ENCODE measurements at regions not wholly inside any gene's neighbourhood (a gene's known extent, or its start where the extent isn't known, plus 50 kb on each side); places are given as distances from the start of the nearest gene placed in this dataset.
"Not testable (repeated sequence)": the region's sequence is repeated elsewhere in the genome, so short reads cannot be mapped to it uniquely, and the experiment has no call there.

DNA sequence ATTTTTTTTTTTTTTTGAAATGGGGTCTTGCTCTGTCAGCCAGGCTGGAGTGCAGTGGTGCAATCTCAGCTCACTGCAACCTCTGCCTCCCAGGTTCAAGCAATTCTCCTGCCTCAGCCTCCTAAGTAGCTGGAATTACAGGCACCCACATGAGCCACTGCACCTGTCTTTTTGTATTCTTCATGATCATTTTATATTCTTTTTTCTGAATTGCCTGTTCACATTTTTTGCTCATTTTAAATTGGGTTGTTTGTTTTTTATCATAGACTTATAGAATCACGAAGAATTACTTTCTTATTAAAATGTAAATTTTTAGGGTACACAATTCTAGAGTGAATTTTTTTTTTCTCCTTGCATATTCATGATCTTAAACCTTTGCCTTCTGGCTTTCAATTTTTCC lies 149.4 kb upstream of the FAT1 start:
- in situ Hi-C loops (cut with HindIII; ENCODE audit: low pct_unique_long_range_greater_than_20kb, low sequenced_read_pairs); DNase-seq (ENCODE audit: low read depth): not testable (repeated sequence)

DNA sequence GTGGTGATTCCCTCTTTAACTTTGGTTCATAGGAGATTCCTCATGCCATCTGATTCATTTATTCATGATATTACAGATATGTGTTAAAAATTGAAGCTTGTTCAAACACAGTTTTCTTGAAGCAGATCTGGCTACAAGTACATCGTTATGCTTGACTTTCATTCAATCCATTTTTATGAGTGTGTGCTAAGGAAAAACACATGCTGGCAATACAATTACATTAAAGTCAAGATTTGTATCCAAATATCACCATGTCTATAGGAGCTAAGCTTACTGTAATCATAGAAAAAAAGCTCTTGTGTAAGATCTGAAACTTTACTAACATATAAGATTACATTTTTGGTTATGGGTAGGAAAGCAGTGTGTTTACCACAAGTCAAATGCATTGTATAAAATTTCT lies 151.8 kb upstream of the FAT1 start:
- in situ Hi-C loops (cut with HindIII; ENCODE audit: low pct_unique_long_range_greater_than_20kb, low sequenced_read_pairs), result no loop called here
- no peak for DNase-seq (ENCODE audit: low read depth)

DNA sequence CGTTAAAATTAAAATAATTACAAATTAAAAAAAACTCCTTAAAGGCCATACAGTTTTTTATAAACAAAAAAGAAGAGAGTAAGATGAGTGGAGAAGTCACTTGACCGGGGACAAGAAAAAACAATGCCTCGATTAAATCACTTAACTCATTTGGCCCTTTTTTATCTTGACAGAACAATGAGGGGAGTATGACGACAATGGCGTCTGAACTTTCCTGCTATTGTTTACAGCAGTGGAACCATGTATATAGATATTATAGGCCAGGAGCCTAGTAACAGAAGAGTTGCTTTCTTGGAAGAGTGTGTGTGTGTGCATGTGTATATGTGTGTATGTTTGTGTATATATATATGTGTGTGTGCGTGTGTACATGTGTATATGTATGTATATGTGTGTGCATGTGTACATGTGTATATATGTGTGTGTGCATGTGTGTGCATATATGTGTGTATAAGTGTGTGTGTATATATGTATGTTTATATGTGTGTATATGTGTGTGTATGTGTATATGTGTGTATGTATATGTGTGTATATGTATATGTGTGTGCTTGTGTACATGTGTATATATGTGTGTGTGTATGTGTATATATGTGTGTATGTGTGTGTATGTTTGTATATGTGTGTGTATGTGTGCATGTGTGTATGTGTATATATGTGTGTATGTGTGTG lies 153.4 kb upstream of the FAT1 start:
- in situ Hi-C loops (cut with HindIII; ENCODE audit: low pct_unique_long_range_greater_than_20kb, low sequenced_read_pairs), result no loop called here
- no peak for DNase-seq (ENCODE audit: low read depth)

DNA sequence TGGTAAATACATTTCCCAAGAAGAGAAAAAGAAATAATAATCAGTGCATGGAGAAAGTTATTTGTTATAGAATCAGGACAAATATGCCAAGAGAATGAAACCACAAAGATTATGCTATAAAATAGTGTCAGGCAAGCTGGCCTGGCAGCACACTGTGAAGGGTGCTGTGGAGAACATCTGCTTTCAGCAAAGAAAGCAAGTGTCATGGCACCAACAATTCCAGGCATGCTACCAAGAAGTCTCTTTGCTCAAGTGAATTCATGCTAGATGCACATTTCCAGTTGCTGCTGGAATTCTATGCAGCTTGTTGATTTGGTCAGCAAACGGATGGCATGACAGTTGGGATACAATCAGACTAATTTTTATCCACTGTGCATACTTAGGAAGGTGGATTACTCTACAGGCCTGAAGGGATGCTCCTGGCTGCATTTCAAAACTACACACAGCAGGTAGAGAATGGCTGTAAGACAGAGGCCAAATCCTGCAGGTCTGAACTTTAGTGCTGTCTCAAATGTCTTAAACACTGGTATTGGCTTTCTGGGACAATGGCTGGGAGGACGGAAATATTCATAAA lies 154.6 kb upstream of the FAT1 start:
- no peak for DNase-seq (ENCODE audit: low read depth)
- in situ Hi-C loops (cut with HindIII; ENCODE audit: low pct_unique_long_range_greater_than_20kb, low sequenced_read_pairs), result no loop called here

DNA sequence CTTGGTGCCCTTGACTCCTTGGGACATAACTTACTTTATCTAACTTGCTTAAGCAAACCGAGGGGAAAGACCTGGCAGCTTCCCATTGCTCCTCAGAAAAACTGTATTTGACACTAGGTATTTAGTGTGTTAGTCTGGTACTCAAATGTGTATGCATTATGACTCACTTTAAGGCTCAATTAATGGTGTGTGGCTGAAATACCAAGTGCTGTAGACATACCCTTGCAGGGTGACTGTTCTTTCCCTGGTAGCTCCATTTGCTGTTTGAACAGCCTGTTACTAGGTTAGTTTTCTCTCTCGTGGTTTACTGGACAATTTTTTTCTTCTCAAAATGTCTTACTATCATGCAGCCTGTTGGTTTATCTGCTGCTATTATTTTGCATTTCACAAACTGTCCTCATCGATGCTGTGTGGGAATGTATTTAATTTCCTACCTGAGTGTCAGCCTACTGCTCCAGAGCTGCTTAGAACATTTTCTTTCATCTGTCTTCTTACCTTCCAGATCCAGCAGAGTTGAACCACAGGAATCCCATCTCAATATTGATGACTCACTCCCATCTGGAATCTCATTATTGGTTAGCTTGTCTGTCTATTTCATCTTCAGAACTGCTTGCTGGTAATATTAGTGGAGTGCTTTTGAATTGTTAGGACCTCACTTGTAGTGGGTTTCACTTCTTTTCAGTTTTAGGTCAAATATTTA lies 158.0 kb upstream of the FAT1 start:
- peak; percentile 67 for DNase-seq (ENCODE audit: low read depth)
- in situ Hi-C loops (cut with HindIII; ENCODE audit: low pct_unique_long_range_greater_than_20kb, low sequenced_read_pairs), result no loop called here

DNA sequence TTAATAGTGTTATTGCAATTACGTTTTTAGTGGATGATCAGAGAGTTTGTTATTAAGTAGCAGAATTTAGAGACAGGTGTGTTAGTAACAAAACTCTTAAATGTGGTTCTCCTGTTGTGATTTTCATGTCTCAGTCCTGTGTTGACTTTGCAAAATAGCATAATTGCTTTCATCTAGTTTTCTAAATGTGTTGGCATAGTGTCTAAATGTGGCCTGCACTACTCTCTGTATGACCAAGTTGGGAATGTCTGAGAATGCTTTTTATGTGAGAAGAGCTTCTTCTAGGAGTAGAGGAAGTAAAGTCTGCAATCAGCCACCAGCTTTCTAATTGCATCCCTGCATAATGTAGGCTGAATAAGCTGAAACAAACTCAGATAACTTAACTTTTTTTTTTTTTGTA lies 158.6 kb upstream of the FAT1 start:
- no peak for DNase-seq (ENCODE audit: low read depth)
- in situ Hi-C loops (cut with HindIII; ENCODE audit: low pct_unique_long_range_greater_than_20kb, low sequenced_read_pairs), result no loop called here

DNA sequence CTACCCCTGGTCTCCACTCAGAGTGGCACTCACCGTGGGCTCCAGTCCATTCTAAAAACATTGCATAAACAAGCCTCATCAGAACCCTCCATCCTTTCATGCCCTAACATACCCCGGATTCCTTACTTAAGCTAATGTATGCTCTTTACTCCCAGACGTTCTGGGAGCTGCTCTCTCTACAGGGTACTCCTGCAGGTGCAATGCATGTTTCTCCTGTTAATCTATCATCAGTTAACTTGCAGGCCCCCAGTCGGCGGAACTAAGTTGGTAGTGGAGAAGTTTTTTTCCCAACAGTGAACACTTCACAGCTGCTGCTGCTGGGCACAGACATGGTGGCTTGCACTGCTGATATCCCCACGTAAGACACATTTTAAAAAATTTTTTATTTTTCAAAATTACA lies 161.6 kb upstream of the FAT1 start:
- in situ Hi-C loops (cut with HindIII; ENCODE audit: low pct_unique_long_range_greater_than_20kb, low sequenced_read_pairs), result no loop called here

DNA sequence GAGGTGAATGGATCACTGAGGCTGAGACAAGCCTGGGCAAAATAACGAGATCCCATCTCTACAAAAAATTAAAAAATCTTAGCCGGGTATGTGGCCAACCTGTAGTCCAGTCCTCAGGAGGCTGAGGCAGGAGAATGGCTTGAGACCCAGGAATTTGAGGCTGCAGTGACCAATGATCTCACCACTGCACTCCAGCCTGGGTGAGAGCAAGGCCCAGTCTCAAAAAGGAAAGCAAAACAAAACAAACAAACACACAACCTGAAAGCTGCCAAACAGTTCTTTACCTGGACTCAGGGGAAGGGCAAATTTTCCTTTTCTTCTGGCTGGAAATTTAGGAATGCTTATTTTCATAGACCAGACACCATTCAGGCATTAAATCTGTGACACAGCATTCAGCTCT lies 163.1 kb upstream of the FAT1 start:
- in situ Hi-C loops (cut with HindIII; ENCODE audit: low pct_unique_long_range_greater_than_20kb, low sequenced_read_pairs), result no loop called here
- DNase-seq (ENCODE audit: low read depth), result no peak

More for the DNA sequence above, 161.6 kb upstream of the FAT1 start:
- peak; percentile 62 for DNase-seq (ENCODE audit: low read depth)

DNA sequence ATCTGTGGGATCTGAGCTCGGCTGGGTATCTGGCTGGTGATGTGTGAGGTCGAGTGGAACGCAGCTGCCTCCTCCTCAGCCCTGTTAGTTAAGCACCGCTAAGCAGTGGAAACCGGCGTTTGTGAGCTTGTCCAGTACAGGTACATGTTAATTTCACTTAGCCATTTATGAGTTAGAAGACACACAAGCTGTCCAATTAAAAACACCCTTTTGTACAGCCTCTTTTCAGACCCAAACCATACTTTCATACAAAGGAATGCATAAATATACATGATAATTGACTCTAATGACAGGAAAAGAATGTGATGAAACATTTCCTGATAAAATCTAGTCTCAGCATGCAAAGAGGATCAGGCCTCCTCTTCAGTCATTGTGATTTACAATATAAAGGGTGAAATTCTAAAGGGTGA lies 163.6 kb upstream of the FAT1 start:
- peak; percentile 80 for DNase-seq (ENCODE audit: low read depth)
- in situ Hi-C loops (cut with HindIII; ENCODE audit: low pct_unique_long_range_greater_than_20kb, low sequenced_read_pairs), result no loop called here

DNA sequence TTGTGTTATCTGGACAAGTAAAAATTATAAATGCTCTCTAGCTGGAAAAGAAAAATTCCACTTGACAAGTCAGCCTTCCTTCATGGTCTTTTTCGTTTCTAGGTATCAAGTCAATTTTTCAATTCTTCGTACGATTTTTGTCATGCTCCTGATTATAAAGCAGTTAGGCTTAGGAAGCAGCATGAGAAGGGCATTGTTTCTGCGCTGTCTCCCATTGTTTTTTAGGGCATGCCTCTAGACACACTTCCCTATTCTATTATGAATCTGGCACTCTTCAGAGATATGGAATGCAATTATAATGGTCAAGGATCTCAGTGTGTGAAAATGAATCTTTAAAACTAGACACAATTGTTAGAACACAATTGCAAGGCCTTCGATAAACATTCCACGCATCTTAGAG lies 164.1 kb upstream of the FAT1 start:
- in situ Hi-C loops (cut with HindIII; ENCODE audit: low pct_unique_long_range_greater_than_20kb, low sequenced_read_pairs), result no loop called here

DNA sequence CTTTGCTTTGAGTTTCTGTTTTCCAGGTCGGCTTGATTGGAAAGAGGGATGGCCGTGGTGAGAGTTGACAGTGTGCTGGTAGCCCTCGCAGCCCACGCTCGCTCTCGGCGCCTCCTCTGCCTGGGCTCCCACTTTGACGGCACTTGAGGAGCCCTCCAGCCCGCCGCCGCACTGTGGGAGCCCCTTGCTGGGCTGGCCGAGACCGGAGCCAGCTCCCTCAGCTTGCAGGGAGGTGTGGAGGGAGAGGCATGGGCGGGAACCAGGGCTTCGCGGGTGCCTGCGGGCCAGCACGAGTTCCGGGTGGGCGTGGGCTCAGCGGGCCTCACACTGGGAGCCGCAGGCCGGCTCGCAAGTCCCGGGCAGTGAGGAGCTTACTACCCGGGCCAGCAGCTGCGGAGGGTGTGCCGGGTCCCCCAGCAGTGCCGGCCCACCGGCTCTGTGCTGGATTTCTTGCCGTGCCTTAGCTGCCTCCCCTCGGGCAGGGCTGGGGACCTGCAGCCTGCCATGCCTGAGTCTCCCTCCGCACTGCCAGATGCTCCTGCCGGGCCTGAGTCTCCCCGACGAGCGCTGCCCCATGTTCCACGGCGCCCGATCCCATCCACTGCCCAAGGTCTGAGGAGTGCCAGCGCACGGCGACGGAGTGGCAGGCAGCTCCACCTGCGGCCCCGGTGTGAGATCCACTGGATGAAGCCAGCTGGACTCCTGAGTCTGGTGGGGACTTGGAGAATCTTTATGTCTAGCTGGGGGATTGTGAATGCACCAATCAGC lies 166.4 kb upstream of the FAT1 start:
- no peak for DNase-seq (ENCODE audit: low read depth)
- in situ Hi-C loops (cut with HindIII; ENCODE audit: low pct_unique_long_range_greater_than_20kb, low sequenced_read_pairs), result no loop called here

More for the DNA sequence above, 164.1 kb upstream of the FAT1 start:
- DNase-seq (ENCODE audit: low read depth), result no peak

DNA sequence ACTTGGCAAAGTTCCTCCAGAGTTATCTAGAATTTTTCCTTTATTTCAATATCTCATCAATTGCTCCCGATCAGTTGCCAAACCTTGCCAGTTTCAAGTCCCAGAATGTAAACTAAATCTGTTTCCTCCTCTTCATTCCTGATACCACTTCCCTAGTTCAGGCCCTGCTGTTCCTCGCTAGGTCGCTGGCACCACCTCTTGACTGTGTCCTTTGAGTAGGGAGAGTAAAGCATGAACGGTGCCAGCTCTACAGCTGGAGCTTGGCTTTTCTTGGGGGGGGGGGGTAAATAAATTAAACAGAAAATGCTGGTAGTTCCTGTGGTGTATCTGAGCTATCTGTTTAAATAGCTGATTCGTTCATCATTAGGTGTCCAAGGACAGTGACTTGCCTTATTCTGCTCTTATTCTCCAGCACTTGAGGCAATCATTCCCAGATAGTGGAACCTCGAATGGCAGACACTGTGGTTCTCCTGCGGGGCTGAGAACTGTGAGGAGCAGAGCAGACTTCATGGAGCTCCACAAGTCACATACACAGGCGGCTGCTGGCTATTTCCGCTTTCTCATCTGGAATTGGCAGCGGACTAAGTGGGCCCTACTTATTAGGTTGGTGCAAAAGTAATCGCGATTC lies 168.3 kb upstream of the FAT1 start:
- in situ Hi-C loops (cut with HindIII; ENCODE audit: low pct_unique_long_range_greater_than_20kb, low sequenced_read_pairs), result no loop called here
- no peak for DNase-seq (ENCODE audit: low read depth)

DNA sequence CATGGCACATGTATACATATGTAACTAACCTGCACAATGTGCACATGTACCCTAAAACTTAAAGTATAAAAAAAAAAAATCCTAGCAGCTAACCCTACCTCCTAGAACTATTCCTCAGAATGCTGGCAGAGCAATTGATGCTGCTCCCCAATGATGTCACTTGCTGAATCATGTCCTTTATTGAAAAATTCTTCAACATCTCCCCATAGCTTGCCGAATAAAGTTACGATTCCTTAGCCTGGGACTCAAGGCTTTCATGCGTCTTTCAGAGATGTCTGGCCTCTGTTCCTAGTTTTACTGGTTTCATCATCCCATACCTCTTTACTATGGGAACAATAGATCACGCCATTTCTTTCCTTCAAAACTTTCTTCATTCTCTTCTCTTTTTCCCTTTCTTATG lies 174.7 kb upstream of the FAT1 start:
- in situ Hi-C loops (cut with HindIII; ENCODE audit: low pct_unique_long_range_greater_than_20kb, low sequenced_read_pairs), result no loop called here
- DNase-seq (ENCODE audit: low read depth), result no peak

DNA sequence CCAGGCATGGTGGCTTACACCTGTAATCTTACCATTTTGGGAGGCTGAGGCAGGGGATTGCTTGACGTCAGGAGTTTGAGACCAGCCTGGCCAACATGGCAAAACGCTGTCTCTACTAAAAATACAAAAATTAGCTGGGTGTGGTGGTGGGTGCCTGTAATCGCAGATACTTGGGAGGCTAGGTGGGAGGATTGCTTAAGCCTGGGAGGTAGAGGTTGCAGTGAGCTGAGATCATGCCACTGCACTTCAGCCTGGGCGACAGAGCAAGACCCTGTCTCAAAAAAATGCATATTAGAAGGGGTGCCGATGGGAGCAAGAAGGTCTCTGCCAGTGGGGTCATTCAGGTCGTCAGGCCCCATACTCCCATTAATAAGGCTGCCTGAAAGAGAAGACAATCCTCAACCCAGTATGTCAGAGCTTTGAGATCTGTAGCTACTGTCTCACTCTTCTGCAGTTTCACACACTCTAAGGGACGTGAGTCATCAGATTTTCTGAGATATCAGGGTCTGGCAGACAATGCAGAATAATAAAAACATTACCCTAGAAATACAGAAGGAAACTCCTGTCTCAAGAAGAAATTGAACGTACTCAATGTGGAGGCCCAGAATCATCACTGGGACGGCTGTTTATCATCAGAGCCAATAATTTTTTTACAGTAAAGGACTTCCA lies 176.7 kb upstream of the FAT1 start:
- peak; percentile 66 for DNase-seq (ENCODE audit: low read depth)
- in situ Hi-C loops (cut with HindIII; ENCODE audit: low pct_unique_long_range_greater_than_20kb, low sequenced_read_pairs), result no loop called here

DNA sequence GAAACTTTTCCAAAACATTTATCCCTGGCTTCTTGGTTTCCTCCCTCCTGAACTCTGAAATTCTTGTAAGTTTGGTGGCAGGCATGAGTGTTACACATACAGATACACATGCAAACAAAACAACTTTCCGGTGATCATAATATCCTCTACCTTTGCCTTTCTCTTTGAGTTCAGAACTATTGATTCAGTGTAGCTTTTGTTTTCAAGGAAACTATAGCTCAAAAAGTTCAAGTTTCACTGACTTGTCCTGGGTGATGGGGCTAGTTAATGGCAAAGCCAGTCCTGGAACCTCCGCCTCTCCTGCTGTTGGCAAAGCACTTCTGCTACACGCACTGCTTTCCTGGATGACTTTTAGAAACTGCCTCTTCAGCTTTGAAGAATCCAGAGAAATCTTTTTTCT lies 177.3 kb upstream of the FAT1 start:
- in situ Hi-C loops (cut with HindIII; ENCODE audit: low pct_unique_long_range_greater_than_20kb, low sequenced_read_pairs), result no loop called here

DNA sequence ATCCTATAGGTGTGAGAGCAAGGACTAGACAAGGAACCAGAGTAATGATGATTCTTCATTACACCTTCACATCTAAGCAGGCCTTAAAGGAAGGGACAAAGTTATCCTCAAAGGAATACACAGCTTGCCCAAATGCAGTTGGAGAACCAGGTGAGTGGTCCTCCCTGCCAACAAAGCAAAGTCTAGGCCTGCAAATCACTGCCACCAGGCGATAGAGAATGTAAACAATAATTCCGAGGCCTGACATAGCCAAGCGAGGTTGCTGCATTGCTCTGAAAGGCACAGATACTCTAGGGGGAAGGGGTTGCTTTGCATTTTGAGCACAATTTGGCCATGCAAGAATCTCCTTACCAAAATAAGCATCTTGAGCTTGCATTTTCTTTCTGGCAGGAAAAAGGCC lies 178.2 kb upstream of the FAT1 start:
- in situ Hi-C loops (cut with HindIII; ENCODE audit: low pct_unique_long_range_greater_than_20kb, low sequenced_read_pairs), result no loop called here
- DNase-seq (ENCODE audit: low read depth), result no peak

More for the DNA sequence above, 177.3 kb upstream of the FAT1 start:
- peak; percentile 56 for DNase-seq (ENCODE audit: low read depth)

DNA sequence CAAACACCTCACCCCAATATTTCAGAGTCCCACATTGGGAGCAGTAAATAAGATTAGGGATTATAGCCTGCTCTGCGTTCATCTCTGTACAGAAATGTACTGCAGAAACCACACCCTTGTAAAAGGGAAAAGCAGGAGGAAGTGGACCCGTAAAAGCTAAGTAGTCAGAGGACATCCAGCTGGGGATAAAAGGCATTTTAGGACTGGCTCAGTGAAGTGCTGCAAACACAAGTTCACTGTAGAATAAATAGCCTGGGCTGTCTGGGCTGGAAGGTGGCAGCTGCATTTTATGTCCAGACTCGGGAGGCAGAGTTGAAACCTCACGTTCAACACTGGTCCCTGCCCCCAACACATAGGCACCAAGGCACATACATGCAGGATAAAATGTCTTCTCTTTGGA lies 178.7 kb upstream of the FAT1 start:
- in situ Hi-C loops (cut with HindIII; ENCODE audit: low pct_unique_long_range_greater_than_20kb, low sequenced_read_pairs), result no loop called here
- no peak for DNase-seq (ENCODE audit: low read depth)

DNA sequence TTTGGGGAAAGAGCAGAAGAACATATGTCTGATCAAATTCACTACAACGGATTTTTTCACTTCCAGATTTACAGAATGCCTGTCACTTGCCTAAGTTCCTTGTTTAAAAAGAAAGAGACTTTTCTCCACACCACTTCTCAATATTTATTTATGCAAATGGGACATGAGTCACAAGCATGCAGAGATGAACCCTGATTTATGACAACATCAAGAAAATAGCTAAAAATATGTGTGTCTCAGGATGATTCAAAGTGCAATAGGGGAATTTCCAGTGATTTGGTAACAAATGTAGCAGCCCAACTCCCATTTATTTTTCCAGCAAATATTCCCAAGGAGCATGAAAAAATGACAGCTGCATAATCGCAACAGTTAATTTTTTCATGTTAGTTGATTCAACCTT lies 180.4 kb upstream of the FAT1 start:
- peak; percentile 79 for DNase-seq (ENCODE audit: low read depth)
- in situ Hi-C loops (cut with HindIII; ENCODE audit: low pct_unique_long_range_greater_than_20kb, low sequenced_read_pairs), result no loop called here

All from Caki2 (cell line).